K562 (cell line): ENCODE measurements at regions not wholly inside any gene's neighbourhood (a gene's known extent, or its start where the extent isn't known, plus 50 kb on each side); places are given as distances from the start of the nearest gene placed in this dataset.

Experiments
- ATAC-seq: fragments of 200-7000 bp; cut with Tn5 transposase; 3 replicates; pipeline ENCODE4 v1.9.1; 2020; ENCODE audit warnings: moderate library complexity
- BruUV-seq: library from RNA; stranded (reverse); fragments of 400-500 nt; replicated peaks from 2 replicates; lab custom pipeline; 2021; lab: Mats Ljungman, UMichigan
- CTCF ChIA-PET: fragments of 300-600 bp; formaldehyde crosslinking; extraction: SDS; loops from one replicate; lab custom pipeline; 2021; ENCODE audit warnings: low intra/inter-chr PET ratio; lab: Yijun Ruan, JAX
- POLR2A ChIA-PET: fragments of 300-600, 350-650 bp; sonication (Branson Sonifier 250); formaldehyde crosslinking; extraction: SDS; loops from one replicate; lab custom pipeline; 2021; ENCODE audit warnings: antibody characterized with exemption, inconsistent platforms; lab: Yijun Ruan, JAX
- DNase-seq, 4 experiments: peaks; one replicate each; pipeline versions ENCODE4 v3.0.0 to v3.0.0-alpha.2; 2011 to 2018; ENCODE audit warnings: low spot score in 3 of 4, mixed read lengths in 3 of 4; ENCODE audit errors: extremely low read depth in 1 of 4
- FAIRE-seq: peaks from 2 replicates; lab custom pipeline; 2011; peaks lifted over from hg19 to GRCh38; lab: Jason Lieb, UNC
- H2AFZ ChIP-seq: 2 replicates; pipeline ENCODE4 v1.6.0; 2011; ENCODE audit warnings: low read depth, low read length, control low read depth, inconsistent platforms
- H3K27ac ChIP-seq: fragments of 200-600 bp; 3 replicates; pipeline ENCODE4 v1.8.0; 2011; ENCODE audit warnings: low read depth, mild to moderate bottlenecking, control low read depth, inconsistent platforms, low read length, moderate library complexity, mixed read lengths; ENCODE audit errors: extremely low read depth
- H3K27me3 ChIP-seq, 2 experiments: fragments of 300-600 bp in 1 of 2; 2 replicates in 1 of 2; 3 replicates in 1 of 2; pipeline versions ENCODE4 v1.6.0 to v1.8.0; 2011; ENCODE audit warnings: inconsistent platforms in 2 of 2, low read length in 2 of 2, mild to moderate bottlenecking in 1 of 2, mixed read lengths in 1 of 2, moderate library complexity in 1 of 2; ENCODE audit not compliant: control insufficient read depth in 2 of 2, insufficient read depth in 2 of 2
- H3K36me3 ChIP-seq: fragments of 300-600 bp; 3 replicates; pipeline ENCODE4 v1.8.0; 2011; ENCODE audit warnings: mild to moderate bottlenecking, low read length, inconsistent platforms; ENCODE audit not compliant: control insufficient read depth, insufficient read depth
- H3K4me1 ChIP-seq, 2 experiments: fragments of 200-600 bp in 1 of 2; replicated peaks in 1 of 2; 2 replicates in 1 of 2; 3 replicates in 1 of 2; pipeline versions ENCODE4 v1.5.1 to v1.8.0; 2011; ENCODE audit warnings: inconsistent platforms in 2 of 2, low read length in 2 of 2, mild to moderate bottlenecking in 1 of 2, mixed read lengths in 1 of 2, moderate library complexity in 1 of 2; ENCODE audit not compliant: control insufficient read depth in 2 of 2, insufficient read depth in 2 of 2
- H3K4me2 ChIP-seq: 2 replicates; pipeline ENCODE4 v1.6.1; 2011; ENCODE audit warnings: low read length, control low read depth, inconsistent platforms, mixed read lengths; ENCODE audit not compliant: insufficient read depth
- H3K4me3 ChIP-seq: fragments of 200-600 bp; sonication (generic), shearing (Covaris generic); 2 replicates; pipeline ENCODE4 v1.5.1; 2016; ENCODE audit warnings: control low read depth, inconsistent platforms
- H3K79me2 ChIP-seq: fragments of 200-600 bp; 3 replicates; pipeline ENCODE4 v1.8.0; 2011; ENCODE audit warnings: low read length, inconsistent platforms; ENCODE audit not compliant: control insufficient read depth, insufficient read depth
- H3K9ac ChIP-seq, 2 experiments: 2 replicates each; pipeline versions ENCODE4 v1.6.0 to v1.6.1; 2011; ENCODE audit warnings: low read depth in 2 of 2, low read length in 2 of 2, control low read depth in 1 of 2, inconsistent platforms in 1 of 2, mild to moderate bottlenecking in 1 of 2, mixed read lengths in 1 of 2; ENCODE audit not compliant: insufficient read depth in 1 of 2
- H3K9me1 ChIP-seq: one replicate; pipeline ENCODE4 v1.6.0; 2011; ENCODE audit warnings: inconsistent platforms, mild to moderate bottlenecking, low read length, moderate library complexity; ENCODE audit not compliant: control insufficient read depth, insufficient read depth
- H3K9me3 ChIP-seq: replicated peaks from 2 replicates; pipeline ENCODE4 v1.5.1; 2011; ENCODE audit warnings: low read depth, low read length, inconsistent platforms; ENCODE audit not compliant: control insufficient read depth, insufficient read depth
- H4K20me1 ChIP-seq: replicated peaks from 2 replicates; pipeline ENCODE4 v1.6.1; 2011; ENCODE audit warnings: low read length, inconsistent platforms, mixed read lengths; ENCODE audit not compliant: control insufficient read depth, insufficient read depth
- CEBPG ChIP-seq, 3 experiments: fragments of 200-800 bp in 1 of 3; sonication (Bioruptor generic) in 1 of 3; sonication (generic) in 1 of 3; formaldehyde crosslinking in 1 of 3; IDR thresholded peaks in 2 of 3; conservative IDR thresholded peaks in 1 of 3; 2 replicates each; pipeline versions ENCODE4 v1.6.1 to v1.8.0; 2016 to 2022; ENCODE audit warnings: missing compliant biosample characterization in 2 of 3, missing genetic modification characterization in 2 of 3, mild to moderate bottlenecking in 1 of 3, missing genetic modification reagents in 1 of 3
- DACH1 ChIP-seq: fragments of 450-650 bp; IDR thresholded peaks from 2 replicates; pipeline ENCODE4 v1.6.1; 2018; ENCODE audit not compliant: partially characterized antibody
- KLF10 ChIP-seq: fragments of 250-450 bp; sonication (Bioruptor Pico); IDR thresholded peaks from 2 replicates; pipeline ENCODE4 v1.6.1; 2021; ENCODE audit warnings: matching md5 sums
- KLF16 ChIP-seq: IDR thresholded peaks from 2 replicates; pipeline ENCODE4 v1.6.1; 2016; ENCODE audit warnings: antibody characterized with exemption
- PURB ChIP-seq: sonication (generic); formaldehyde crosslinking; IDR thresholded peaks from 2 replicates; pipeline ENCODE4 v1.9.0; 2021; ENCODE audit warnings: low read depth, mild to moderate bottlenecking, missing genetic modification reagents
- in situ Hi-C: fragments of 300-500 bp; cut with MboI; formaldehyde crosslinking; loops from 4 replicates; pipeline ENCODE4 v1.15.0; 2018; ENCODE audit warnings: inconsistent platforms, mixed read lengths
- intact Hi-C: fragments of 100-400 bp; cut with micrococcal nuclease; formaldehyde crosslinking; loops from 2 replicates; pipeline ENCODE4 v1.14.2; 2022
- TF ChIP-seq, protein P1 (sequence below): IDR thresholded peaks from 2 replicates; pipeline ENCODE4 v1.6.1; 2016; ENCODE audit warnings: missing genetic modification characterization, missing compliant biosample characterization

DNA sequence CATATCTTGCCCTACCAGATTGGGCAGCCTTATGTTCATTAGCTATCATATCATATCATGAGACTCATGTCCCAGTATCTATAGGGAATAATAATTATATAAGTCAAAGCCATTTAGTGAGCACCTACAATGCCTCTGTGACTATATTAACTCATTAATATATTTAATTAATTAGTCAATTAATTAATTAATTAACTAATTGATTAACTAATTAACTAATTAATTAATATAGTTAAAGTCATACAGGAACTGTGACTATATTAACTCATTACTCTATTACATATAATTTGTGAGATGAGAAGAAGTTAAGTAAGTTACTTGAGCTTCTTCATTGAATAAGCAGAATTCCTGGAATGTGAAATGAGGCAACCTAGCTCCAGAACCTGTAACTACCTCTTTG lies 588.3 kb upstream of the SLITRK1 start:
- ATAC-seq (no peak), DNase-seq (no peak), FAIRE-seq (no peak)
- BruUV-seq = no TSS peak
- H3K9ac ChIP-seq = no peak overlapping the region
- no peaks in the 10 kb centered on the region for H3K9me1 ChIP-seq
- H3K4me1 ChIP-seq = no peaks in the 10 kb centered on the region
- no peak overlapping the region for H2AFZ ChIP-seq
- H4K20me1 ChIP-seq = no peaks in the 10 kb centered on the region
- no peaks in the 10 kb centered on the region for H3K79me2 ChIP-seq
- in situ Hi-C loops = no loop called here
- no peak overlapping the region for H3K4me2 ChIP-seq
- no peaks in the 10 kb centered on the region for H3K9me3 ChIP-seq
- H3K27ac ChIP-seq = no peak overlapping the region
- no peaks in the 10 kb centered on the region for H3K27me3 ChIP-seq
- CTCF ChIA-PET = no interaction called here
- TF ChIP-seq KLF10 (CRISPR knock-in tag) (no peak), CEBPG (CRISPR knock-in tag; IDR thresholded peaks at IDR 0.05) (no peak), CEBPG (tag; conservative IDR thresholded peaks at IDR 0.05 in 1 of 2, IDR thresholded peaks at IDR 0.05 in 1 of 2) (no peak), DACH1 (peak; percentile 65), PURB (CRISPR knock-in tag) (no peak), KLF16 (no peak)
- TF ChIP-seq, protein P1, sequence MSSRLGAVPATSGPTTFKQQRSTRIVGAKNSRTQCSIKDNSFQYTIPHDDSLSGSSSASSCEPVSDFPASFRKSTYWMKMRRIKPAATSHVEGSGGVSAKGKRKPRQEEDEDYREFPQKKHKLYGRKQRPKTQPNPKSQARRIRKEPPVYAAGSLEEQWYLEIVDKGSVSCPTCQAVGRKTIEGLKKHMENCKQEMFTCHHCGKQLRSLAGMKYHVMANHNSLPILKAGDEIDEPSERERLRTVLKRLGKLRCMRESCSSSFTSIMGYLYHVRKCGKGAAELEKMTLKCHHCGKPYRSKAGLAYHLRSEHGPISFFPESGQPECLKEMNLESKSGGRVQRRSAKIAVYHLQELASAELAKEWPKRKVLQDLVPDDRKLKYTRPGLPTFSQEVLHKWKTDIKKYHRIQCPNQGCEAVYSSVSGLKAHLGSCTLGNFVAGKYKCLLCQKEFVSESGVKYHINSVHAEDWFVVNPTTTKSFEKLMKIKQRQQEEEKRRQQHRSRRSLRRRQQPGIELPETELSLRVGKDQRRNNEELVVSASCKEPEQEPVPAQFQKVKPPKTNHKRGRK = no peak
- TF ChIP-seq, all 486 proteins: peak for 1
- H3K4me3 ChIP-seq = no peak overlapping the region
- intact Hi-C loops = no loop called here
- POLR2A ChIA-PET = no interaction called here
- no peaks in the 10 kb centered on the region for H3K36me3 ChIP-seq
